Left ventricle myocardium superior (tissue), 1 donor: ENCODE measurements at regions not wholly inside any gene's neighbourhood (a gene's known extent, or its start where the extent isn't known, plus 50 kb on each side); places are given as distances from the start of the nearest gene placed in this dataset.
"Not testable (repeated sequence)": the region's sequence is repeated elsewhere in the genome, so short reads cannot be mapped to it uniquely, and the experiment has no call there.

Source experiments
- ATAC-seq: fragments of 200-7000 bp; cut with Tn5 transposase; one replicate; pipeline ENCODE4 v1.9.1; 2020; ENCODE audit warnings: mild to moderate bottlenecking, moderate library complexity
- DNase-seq: peaks from one replicate; pipeline ENCODE4 v3.0.0-alpha.2; 2020
- intact Hi-C: fragments of 100-400 bp; cut with micrococcal nuclease; formaldehyde crosslinking; loops from one replicate; pipeline ENCODE4 v1.11.0; 2022
- donor health status: DM: no; HTN: yes; CAD: no; lungs with severe emphysema.

DNA sequence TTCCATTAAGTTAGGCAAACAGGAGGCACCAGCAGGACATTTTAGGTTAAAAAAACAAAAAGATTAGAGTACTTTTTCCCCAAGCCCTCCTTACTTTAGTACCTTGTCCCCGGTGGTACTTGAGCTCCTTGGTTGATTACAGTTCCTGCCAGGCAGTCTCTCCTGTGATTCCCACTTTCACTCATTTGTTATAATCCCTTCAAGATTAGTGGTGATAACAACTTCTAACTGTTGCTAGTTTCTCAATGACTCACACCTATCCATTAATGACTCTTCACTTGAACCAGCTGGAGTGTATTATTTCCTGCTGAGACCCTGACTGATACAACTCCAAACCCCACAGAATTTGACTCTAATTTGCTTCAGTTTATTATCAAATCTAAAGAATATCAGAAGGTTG is 765.0 kb upstream of the DIAPH2 start:
- no peak for DNase-seq
- no peak for ATAC-seq
- intact Hi-C loops: no loop called here

DNA sequence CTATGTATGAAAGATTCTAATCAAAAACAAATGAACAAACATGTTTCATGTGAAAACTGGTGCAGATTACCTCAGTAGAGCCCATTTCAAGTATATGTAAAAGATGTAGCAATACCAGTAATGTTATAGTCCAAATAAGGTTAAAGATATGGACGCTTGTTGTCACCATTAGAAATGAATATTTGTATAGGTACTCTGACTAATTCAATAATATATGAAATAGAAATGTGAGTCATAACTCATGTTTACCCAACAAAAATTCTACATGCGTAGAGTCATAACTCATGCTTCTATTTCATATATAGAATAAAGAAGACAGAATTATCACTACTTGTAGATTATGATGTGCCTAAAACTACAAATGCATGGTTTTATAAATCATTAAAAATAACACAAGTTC is 739.1 kb upstream of the DIAPH2 start:
- DNase-seq (no peak), ATAC-seq (no peak)
- intact Hi-C loops: no loop called here

- intact Hi-C loops: no loop called here
- no peak for ATAC-seq
- no peak for DNase-seq
Observed at GRCh38 chrX:95949588-95949987, 735.1 kb upstream of the DIAPH2 start.

GRCh38 chrX:95950679-95951078 is 734.0 kb upstream of the DIAPH2 start:
- intact Hi-C loops: no loop called here
- ATAC-seq: no peak

DNA sequence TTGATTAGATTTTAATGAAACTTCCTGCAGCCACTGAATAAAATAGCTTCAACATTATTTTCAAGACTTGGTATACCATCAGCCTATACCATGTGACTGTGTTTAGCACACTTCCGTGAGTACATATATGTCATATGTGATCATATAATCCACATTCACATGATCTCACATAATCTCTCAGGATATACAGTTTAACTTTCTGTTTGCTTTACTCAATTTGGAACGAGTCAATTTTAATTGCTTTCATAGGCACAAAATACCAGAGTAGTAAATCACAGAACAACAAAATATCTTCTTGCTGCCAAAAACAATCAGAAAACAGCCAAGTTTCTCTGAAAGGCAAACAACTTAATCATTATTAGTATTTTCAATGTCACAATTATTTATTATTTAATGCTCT is 731.1 kb upstream of the DIAPH2 start:
- intact Hi-C loops: no loop called here
- ATAC-seq (no peak), DNase-seq (no peak)

More at GRCh38 chrX:95950679-95951078, 734.0 kb upstream of the DIAPH2 start:
- DNase-seq: no peak

DNA sequence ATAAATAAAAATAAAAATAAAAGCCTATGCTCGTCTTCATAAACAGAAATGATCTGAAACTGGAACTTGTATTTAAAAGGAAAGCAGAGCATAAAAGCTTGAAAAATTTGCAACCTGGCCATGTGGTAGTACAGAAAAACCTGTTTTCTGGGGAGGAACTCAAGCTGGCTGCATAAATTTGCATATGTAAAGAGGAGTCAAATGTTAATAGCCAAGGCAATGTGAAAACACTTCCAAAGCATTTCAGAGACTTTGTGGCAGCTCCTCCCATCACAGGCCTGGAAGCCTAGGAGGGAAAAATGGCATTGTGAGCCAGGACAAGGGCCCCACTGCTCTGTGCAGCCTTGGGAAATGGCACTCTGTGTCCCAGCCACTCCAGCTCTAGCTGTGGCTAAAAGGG is 727.9 kb upstream of the DIAPH2 start:
- intact Hi-C loops: no loop called here
- ATAC-seq: no peak
- DNase-seq: no peak

- intact Hi-C loops, ATAC-seq, DNase-seq: not testable (repeated sequence)
Observed at GRCh38 chrX:95973456-95974095, 711.1 kb upstream of the DIAPH2 start.

- no peak for DNase-seq
- no peak for ATAC-seq
- intact Hi-C loops: no loop called here
Observed at GRCh38 chrX:95974096-95974470, 710.6 kb upstream of the DIAPH2 start.

DNA sequence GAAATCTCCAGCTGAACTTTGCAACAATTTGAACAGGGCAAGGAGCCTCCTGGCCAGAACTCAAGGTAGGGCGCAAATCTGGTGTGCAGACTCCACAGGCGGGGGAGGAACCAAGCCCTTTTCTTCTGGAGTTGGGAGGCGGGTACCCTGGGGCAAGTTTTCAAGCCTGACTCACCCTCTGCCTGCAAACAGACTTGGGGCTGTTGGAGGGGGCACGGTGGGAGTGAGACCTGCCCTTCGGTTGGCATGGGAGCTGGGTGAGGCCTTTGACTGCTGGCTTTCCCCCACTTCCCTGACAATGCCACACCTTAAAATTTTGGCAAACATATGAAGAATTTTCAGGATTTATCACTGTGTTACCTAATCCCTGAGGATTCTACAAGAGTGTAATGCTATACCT is 709.8 kb upstream of the DIAPH2 start:
- DNase-seq: no peak
- ATAC-seq: no peak
- intact Hi-C loops: no loop called here

GRCh38 chrX:95995583-95995982 is 689.1 kb upstream of the DIAPH2 start:
- intact Hi-C loops: no loop called here
- no peak for DNase-seq
- no peak for ATAC-seq

GRCh38 chrX:95996294-95996693 is 688.3 kb upstream of the DIAPH2 start:
- intact Hi-C loops: no loop called here
- ATAC-seq (no peak), DNase-seq (no peak)

- ATAC-seq (peak; percentile 51), DNase-seq (no peak)
- intact Hi-C loops: no loop called here
Observed at GRCh38 chrX:96002431-96002830, 682.2 kb upstream of the DIAPH2 start.

DNA sequence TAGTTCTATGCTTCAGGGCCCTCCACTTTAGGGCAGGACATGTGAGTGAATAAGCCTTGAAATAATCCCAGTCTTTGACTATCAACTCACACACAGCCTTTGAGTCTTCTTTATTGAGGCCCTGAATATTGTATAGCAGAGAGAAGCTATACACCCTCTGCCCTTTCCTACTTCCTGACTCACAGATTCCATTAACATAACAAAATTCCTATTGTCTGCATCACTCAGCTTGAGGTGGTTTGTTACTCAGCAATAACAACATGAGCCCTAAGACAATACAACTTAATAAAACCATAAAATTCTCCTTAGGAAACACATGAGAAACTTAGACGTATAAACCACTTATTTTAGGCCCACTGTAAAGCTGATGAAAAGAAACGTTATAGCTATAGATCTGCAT is 680.3 kb upstream of the DIAPH2 start:
- no peak for ATAC-seq
- DNase-seq: no peak
- intact Hi-C loops: no loop called here

- ATAC-seq (no peak), DNase-seq (no peak)
- intact Hi-C loops: no loop called here
Observed at GRCh38 chrX:96006281-96006680, 678.4 kb upstream of the DIAPH2 start.

GRCh38 chrX:96027407-96027806 is 657.2 kb upstream of the DIAPH2 start:
- ATAC-seq: peak; percentile 83
- DNase-seq: no peak
- intact Hi-C loops: no loop called here

- no peak for DNase-seq
- intact Hi-C loops: no loop called here
Observed at GRCh38 chrX:96052078-96052477, 632.6 kb upstream of the DIAPH2 start.

DNA sequence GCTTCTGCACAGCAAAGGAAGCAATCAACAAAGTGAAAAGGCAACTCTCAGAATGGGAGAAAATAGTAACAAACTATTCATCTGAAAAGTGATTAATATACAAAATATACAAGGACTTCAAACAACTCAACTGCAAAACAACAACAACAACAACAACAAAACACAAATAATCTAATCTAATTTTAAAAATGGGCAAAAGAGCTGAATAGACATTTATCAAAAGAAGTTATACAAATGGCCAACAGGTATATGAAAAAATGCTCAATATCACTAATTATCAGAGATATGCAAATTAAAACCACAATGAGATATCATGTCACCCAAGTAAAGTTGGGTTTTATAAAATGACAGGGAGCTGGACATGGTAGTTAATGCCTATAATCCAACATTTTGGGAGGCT is 602.8 kb upstream of the DIAPH2 start:
- DNase-seq (no peak), ATAC-seq (no peak)
- intact Hi-C loops: no loop called here

More at GRCh38 chrX:96052078-96052477, 632.6 kb upstream of the DIAPH2 start:
- ATAC-seq: no peak

DNA sequence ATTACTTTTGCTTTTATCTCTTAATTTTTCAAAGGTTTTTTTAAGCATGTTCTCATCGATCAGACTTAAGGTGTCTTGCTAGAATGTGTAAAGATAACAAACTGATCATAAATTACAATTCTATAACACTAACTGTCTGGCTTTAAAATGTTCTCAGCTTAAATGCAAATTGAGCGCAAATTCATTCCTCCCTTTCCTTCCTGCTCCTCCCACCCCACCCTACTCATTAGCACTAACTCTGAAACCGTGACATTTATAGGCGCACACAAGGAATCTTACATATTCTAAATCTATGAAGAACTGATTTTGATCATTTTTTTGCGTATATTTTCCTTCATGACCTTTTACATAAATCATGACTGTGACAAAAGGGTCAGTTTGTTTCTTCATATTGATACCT is 590.0 kb upstream of the DIAPH2 start:
- intact Hi-C loops: no loop called here
- no peak for DNase-seq
- no peak for ATAC-seq

DNA sequence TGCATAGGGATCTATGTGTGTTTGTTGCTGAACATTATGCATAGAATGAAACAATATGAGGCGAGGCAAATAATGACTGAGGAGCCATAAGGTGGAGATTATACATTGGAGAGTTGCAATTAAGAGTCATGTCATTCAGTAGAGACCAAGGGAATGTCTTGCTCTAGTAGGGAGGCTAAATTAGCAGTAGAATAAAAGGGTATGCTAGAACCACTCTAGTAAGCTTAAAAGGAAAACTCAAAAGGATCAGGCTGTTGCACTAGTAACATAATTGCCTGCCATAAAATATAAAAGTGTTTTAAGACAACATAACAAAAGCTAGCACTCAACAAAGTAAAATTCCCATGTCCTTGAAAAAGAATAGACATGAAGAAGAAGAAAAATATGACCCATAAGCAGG is 586.2 kb upstream of the DIAPH2 start:
- ATAC-seq: no peak
- DNase-seq: no peak

GRCh38 chrX:96102997-96103396 is 581.6 kb upstream of the DIAPH2 start:
- ATAC-seq (no peak), DNase-seq (no peak)
- intact Hi-C loops: no loop called here

More for the DNA sequence above, 586.2 kb upstream of the DIAPH2 start:
- intact Hi-C loops: no loop called here

GRCh38 chrX:96112689-96113088 is 572.0 kb upstream of the DIAPH2 start:
- ATAC-seq (no peak), DNase-seq (no peak)
- intact Hi-C loops: no loop called here

GRCh38 chrX:96126182-96126581 is 558.5 kb upstream of the DIAPH2 start:
- intact Hi-C loops: no loop called here
- ATAC-seq: no peak
- DNase-seq: no peak
